ENCODE measurements at regions not wholly inside any gene's neighbourhood (a gene's known extent, or its start where the extent isn't known, plus 50 kb on each side); places are given as distances from the start of the nearest gene placed in this dataset.
"Not testable (repeated sequence)": the region's sequence is repeated elsewhere in the genome, so short reads cannot be mapped to it uniquely, and the experiment has no call there.

DNA sequence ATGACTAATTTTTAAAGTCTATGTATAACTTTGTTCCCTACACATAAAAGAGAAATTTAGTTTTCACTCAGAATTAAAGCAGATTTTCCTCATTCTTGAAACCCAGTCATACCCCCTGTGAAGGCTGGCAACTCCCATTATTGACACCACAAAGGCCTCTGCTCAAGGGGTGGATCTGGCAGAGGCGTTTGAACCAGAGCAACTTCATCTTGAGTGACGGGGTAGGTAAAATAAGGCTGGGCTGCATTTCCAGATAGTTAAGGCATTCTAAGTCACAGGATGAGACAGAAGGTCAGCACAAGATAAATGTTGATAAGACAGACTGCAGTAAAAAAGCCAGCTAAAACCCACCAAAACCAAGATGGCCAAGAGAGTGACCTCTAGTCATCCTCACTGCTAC is 177.2 kb upstream of the OR13F1 start:
- no peak for DNase-seq

DNA sequence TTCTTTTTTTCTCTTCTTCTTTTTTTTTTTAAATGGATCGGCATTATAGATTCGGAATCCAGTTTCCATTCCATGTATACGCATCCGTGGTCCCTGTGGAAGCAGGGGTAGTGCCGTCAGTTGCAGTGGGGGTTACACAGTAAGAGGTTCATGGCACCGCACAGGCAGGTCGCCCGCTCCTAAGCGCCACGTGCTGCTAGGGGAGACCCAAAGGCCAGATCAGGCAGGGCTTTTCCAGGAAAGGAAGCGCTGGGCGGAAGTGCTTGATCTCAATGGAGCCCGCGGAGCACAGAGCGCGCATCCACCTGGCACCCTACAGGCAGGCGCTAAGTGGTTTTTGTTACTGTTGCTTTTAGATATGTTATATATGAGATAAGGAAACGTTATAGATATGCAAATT is 174.8 kb upstream of the OR13F1 start:
- no peak for DNase-seq

DNA sequence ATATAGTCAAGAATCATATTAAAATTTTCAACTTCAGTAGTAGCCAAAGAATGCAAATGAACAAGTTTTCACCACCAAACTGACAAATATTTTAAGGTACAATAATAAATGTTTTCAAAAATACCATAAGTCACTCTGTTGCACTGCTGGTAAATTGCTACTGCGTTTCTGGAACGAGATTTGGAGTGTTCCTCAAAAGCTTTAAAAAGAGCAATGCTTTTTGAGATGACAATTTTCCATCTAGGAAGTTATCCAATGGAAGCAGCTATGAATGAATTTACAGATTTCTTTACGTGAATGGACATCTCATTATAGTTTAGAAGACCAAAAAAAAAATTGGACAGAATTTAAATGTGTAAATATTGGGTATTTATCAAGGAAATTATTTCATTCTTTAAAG is 173.2 kb upstream of the OR13F1 start:
- no peak for DNase-seq

DNA sequence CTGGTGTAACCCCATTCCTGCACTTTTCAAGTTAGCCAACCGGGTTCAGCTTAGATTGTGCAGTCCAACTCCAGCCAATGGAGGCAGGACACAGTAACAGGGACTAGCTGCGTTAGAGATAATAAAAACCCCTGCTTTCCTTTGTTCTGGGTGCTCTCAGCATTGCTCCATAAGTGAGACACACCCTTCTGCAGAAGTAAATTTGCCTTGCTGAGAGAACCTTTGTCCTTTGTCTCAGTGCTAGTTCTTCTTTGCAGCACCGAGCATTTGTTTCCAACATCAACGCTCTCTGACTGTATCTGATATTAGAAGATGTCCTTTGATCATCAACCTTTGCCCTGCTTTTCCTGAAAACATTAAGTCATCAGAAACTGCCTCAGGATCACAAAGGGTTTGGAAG is 169.5 kb upstream of the OR13F1 start:
- no peak for DNase-seq

DNA sequence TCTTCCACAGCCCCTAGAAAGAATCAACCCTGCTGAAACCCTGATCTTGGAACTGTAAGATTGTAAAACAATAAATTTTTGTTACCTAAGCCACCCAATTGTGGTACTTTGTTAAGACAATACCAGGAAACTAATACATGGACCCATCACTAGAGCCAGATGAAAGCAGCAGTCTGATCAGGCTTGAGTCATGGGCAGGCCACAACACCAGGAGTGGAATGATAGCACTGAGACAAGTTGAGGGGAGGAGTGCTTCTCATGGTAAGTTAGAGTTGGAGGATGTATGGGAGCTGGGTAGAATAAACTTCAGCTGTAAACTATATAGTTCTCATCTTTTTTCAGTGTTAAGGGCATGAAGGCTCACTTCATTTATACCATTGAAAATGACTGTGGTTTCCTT is 164.4 kb upstream of the OR13F1 start:
- no peak for DNase-seq

DNA sequence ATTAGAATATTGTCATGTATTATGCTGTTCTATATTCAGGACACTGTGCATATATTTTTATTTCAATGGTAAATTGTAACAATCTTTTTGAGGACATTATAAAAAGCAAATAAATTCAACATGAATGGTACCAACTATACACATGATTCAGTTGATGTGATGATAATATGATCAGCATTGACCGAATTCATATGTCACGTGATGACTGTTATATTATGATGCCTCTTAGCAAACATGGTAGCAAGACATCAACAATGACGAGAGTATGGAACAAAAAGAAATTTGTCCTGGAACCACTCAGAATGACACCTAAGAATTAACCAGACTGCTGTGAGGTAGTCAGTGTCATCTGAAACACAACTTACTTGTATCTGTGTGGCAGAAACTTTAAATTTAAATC is 161.5 kb upstream of the OR13F1 start:
- no peak for DNase-seq

DNA sequence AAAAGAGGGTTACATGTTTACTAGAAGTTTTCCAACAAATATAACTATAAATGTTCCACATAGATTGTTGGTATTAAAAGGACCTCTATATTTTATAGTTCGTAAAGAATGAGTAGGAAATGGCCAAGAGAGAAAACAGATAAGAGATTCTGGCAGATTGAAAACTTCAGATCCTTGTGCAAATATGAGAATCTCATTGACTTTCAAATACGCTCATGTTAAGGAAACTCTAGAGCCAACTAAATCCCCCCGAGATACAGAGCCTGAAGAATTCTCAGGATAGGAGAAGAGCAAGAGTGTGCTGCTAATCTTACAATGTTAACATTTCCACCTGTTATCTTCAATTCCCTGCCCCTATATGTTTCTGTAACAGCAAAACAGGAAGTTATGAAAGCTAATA is 159.0 kb upstream of the OR13F1 start:
- no peak for DNase-seq

DNA sequence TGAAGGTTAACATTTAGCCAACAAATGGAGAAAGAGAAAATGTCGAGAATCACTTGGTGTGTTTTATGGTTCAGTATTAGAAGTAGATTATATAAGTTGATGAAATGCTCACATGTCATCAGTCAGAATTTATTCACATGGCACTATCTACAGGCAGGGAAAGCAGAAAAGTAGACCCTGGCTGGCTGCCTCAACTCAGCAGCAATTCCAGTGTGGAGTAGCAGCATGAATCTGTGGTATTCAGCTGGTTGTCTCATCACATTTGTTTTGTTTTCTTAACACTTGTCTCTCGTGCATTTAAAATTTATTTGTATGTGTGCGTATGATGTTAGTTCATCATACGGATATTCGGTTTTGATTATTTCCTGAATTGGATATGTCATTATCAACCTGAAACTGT is 153.5 kb upstream of the OR13F1 start:
- DNase-seq = no peak

DNA sequence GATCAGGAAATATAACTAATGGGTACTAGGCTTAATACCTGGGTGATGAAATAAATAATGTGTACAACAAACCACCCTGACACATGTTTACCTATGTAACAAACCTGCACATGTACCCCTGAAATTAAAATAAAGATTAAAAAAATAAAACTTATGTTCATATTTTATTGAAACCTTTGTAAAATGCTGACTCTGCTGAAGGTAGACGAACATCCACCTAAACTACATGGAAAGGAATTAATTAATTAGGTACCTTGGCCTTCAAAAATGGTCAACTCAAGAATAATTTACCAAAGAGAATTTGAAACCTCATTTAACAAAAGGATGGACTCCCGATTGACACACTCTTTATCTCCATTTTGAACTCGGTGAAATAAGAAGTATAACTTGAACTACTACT is 152.3 kb upstream of the OR13F1 start:
- DNase-seq = no peak

DNA sequence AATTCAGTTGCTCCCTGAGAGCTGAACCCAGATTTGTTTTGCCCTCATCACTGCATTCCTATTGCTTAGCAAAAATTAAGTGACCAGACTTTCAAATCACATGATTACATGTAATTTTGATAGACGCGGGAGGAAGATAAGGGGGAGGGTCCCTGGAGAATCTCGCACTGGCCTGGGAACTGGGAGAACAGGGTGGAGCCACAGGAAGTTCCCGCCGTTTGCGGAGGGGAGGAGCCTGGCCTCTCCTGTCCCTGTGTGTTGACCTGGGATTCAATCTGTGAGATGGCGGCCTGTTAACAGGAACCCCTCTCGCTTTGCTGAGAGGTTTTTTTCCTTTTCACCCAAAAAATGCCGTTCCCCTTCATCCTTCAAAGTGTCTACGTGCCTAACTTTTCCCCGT is 142.9 kb upstream of the OR13F1 start:
- DNase-seq = no peak

DNA sequence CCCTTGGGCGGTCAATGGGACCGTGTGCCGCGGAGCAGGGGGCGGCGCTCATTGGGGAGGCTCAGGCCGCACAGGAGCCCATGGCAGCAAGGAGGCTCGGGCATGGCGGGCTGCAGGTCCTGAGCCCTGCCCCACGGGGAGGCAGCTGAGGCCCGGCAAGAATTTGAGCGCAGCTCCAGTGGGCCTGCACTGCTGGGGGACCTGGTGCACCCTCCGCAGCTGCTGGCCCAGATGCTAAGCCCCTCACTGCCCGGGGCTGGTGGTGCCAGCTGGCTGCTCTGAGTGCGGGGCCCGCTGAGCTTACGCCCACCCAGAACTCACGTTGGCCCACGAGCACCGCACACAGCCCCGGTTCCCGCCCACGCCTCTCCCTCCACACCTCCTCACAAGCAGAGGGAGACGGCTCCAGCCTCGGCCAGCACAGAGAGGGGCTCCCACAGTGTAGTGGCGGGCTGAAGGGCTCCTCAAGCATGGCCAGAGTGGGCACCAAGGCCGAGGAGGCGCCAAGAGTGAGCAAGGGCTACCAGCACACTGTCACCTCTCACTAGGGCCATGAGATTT is 141.1 kb upstream of the OR13F1 start:
- DNase-seq = no peak

DNA sequence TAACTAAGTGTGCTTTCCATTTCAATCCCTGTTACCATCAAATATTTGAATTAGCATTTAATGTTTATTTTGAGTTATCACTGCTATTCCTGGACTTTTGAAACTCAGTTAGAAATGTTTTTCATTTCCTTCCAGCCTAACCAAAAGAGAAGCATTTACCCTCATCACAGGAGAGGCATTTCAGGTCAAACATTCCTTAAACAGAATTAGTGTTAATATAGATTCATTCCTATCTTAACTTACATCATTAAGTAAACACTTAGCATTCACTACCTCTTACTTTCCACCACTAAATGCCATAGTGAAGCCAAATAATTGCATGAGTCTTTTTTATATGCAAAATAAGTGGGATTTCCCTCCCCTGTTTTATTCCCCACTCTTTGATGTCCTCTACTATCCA is 136.6 kb upstream of the OR13F1 start:
- no peak for DNase-seq

DNA sequence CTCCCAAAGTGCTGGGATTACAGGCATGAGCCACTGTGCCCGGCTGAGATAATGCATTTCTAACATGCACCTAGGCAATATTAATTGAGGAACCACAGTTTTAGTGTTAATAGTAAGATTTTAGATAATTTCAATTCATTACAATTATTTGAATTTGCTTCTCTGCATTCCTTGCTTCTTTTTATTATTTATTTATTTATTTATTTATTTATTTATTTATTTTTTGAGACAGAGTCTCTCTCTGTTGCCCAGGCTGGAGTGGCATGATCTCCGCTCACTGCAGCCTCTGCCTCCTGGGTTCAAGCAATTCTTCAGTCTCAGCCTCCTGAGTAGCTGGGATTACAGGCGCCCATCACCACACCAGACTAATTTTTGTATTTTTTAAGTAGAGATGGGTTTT is 135.7 kb upstream of the OR13F1 start:
- not testable (repeated sequence) for DNase-seq

DNA sequence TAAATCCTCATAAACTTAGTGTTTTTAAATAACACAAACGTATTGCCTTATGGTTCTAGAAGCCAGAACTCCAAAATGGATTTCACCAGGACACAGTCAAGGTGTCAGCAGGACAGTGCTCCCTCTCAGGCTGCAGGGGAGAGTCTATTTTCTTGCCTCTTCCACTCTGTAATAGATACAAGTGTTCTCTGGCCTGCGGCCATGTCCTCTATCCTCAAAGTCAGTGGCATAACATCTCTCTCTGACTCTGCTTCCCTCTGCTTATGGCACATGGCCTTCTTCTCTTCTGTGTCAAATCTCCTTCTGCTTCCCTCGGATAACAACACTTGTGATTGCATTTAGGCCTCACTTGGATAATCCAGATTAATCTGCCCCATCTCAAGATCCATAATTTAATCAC is 129.4 kb upstream of the OR13F1 start:
- no peak for DNase-seq

DNA sequence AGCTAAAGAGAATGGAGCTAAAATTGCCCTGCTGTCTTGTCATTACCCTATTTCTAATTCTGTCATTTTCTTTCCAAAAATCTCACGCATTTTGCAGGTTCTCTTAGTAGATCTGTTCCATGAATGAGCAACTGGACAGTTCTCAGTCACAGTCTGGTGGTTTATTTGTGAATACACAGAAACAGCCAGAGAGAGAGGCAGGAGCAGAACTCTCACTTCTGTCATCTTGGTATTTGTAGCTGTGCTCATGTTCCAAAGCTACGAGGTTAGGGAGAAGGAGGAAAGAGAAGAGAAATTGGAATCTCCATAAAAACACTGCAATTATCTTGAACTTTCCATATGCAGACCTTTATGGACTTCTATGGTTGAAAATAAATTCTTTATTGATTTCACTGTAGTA is 118.0 kb upstream of the OR13F1 start:
- DNase-seq = no peak

DNA sequence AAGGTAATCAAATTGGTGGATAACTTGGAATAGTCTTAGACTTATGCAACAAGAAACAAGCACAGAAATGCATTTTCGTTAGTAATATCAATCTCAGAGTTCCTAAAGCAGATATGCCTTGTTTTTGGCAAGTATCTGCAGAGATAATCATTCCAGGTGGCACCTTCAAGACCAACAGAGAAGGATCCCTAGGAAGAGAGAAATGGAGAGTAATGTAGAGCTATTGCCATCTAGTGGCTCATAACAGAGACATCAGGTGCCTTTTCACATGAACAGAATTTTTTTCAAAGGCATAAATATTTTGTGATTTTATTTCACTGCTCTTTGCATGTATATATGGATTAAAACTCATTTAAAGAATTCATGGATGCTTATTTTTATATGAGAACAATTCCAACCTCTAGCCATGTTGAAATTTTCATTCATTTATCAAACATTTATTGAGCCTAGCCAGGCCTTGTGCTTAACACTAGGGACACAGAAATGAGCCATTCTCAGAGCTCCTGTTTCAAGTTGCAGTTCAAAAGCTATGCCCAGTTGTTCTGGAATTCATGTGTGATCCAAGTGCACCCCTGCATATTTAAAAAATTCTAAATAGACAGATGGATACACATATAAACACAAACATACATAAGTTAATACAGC is 117.5 kb upstream of the OR13F1 start:
- DNase-seq = peak; percentile 17

DNA sequence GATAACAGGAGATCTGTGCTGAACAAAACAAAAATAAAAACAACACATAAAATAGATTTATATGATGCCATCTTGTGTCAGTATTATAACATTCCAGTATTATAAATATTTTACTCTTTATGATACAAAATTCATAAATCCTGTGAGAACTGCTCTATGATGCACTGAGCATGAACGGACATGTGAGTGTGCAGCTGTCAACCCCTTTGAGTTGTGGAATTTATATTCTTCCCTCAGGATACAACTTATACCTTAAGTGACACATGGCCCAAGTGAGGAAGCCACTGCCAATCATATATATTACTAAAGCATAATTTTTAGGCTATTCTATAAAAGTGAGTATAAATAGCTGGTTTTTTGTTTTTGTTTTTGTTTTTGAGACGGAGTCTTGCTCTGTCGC is 116.0 kb upstream of the OR13F1 start:
- DNase-seq = no peak

DNA sequence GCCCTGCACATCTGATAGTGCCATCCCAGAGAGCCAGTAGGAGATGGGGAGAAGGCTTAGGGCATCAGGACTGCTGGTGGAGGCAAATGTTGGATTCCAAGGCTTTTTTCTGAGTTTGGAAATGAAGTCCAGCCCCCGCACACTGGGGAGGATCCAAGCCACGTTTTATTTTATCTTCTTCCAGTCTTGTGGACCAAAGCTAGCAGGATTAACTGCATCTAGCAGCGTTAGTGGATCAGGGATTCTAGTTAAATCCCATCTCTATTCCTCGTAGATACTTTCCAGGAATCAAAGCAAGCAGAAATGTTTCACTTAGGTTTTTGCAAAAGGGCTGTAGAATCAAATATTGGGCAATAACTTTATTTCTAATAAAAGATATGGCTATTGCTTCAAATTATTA is 114.7 kb upstream of the OR13F1 start:
- no peak for DNase-seq

DNA sequence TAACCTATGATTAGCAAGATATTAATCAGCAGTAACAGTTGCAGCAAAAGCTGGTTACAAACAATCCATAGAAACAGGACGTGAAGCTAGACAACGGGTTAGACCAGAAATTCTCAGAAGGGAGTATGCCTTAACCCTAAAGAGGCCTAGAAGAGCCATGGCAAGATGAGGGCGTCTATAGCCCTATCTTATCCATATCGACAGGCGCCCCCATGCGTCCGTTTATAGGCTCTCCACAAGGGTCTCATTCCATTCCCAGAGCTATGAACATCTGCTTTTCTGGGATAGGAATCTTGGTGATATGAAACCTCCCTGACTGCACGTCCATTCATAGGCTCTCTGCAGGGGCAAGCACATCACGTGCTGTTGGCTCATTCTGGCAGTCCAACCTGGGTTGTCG is 109.2 kb upstream of the OR13F1 start:
- DNase-seq = not testable (repeated sequence)

DNA sequence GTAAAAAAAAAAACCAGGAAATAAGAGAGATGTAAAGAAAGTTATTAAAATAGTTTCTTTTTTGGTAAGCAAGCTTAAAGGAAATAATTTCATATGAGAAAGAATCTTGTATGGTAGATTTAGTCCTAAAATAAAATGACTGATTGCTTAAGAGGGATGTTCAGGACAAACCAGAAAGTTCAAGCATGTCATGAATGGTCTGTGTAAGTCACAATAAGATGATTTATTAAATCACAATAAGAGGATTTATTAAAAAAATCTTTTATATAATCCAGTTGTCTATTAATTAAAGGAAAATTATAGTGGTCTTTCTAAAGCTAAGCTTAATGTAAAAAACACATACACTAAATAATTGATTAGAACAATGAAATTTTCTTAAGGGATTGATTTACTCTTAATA is 91.8 kb upstream of the OR13F1 start:
- no peak for DNase-seq

DNA sequence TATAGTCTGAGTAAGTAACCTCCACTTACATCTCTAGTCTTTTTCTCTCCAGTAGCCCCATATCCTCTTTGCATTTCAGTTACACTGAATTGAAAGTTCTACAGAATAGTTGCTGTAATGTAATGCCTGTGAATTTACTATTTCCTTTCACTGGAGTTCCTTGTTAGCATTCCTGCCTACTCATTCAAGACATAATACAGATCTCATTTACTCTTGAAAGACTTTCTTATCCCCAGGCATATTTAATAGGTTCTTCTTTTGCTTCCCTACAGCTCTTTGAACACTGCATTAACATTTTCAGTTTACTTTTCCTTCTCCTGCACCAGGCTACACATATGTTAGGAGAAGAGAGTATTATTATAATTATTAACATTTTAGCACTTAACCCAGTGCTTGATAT is 87.6 kb upstream of the OR13F1 start:
- no peak for DNase-seq

DNA sequence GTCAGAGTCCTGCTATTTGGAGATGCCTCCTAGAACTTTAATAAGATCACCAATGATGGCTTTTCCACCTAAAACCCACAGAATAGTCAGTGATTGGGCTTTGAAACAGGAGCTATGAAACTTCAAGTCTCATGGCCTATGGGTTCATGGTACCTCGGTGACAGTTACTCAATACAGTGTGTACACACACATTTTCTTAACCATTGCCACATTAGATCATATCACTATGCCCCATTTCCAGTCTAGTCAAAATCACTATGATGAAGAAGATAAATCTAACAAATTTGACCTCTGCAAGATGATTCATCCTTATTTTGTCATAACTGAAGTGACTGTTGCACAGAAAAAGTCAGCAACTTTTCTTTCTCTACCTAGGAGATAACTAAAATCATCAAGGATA is 86.8 kb upstream of the OR13F1 start:
- DNase-seq = no peak

DNA sequence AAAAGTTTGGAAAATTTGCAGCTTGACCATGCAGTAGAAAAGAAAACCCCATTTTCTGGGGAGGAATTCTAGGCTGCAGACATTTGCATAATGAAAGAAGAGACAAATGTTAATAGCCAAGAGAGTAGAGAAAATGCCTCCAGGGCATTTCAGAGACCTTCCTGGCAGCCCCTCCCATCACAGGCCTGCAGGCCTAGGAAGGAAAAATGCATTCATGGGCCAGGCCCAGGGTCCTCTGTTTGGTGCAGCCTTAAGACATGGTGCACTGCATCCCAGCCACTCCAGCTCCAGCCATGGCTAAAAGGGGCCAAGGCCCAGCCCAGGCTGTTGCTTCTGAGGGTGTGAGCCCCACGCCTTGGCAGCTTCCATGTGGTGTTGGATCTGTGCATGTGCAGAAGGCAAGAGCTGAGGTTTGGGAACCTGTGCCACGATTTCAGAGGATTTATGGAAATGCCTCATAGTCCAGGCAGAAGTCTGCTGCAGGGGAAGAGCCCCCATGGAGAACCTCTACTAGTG is 75.0 kb upstream of the OR13F1 start:
- no peak for DNase-seq

DNA sequence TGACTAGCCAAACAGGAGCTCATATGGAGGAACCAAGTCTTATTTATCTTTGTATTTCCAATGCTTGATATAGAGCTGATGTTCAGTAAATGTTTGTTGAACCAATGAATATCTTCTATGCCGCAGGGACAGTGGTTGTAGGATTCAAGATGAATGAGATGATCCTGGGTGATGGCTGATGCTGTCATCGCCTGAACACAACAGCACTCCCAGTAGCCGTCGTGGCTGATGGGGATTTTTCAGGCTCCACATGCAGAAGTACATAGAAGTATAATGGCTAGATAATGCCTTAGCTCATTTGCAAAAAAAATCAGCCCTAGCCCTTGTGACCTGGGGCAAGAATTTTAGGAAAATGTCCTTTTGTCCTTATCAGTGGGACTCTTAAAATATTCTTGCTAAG is 69.0 kb upstream of the OR13F1 start:
- DNase-seq = no peak
